Islet precursor cell (in vitro differentiated cells): ENCODE measurements at regions not wholly inside any gene's neighbourhood (a gene's known extent, or its start where the extent isn't known, plus 50 kb on each side); places are given as distances from the start of the nearest gene placed in this dataset.

ENCODE experiments used
- DNase-seq: peaks from one replicate; pipeline ENCODE4 v3.0.0-alpha.2; 2018

DNA sequence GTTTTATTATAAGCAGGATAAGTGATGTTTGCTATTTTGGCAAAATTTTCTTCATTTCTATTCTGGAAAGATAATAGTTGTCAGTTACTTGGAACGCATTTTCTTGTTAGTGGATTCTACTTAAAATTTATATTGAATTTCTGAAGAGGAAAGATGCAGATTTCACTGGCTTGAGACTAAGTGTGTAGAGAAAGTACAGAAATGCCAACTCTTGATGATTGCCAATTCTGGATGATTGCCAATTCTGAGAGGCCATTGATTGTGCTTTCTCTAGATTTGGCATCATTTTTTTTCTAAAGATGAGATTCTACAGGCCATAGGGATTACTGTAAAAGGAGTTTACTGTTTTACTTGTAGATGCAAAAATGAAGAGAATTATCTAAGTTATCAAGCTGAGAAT is 58.9 kb upstream of the CNTN3 start:
- no peak for DNase-seq

DNA sequence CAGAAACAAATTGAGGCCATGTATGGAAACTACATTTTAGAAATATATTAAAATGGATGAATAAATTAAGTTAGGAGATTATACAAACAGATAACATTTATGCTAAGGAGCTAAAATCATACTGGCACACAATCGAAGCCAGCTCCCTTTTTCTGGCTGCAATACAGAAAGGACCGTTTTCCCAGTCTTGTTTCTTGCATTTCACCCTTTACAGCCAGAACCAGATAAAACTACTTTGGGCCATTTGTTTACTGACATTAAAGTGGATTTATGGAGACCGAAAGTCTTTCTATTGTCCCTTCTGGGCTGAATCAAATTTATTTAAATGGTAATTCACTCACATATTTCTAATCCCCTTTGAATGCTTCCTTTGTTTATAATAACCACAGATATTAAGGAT is 50.1 kb upstream of the CNTN3 start:
- no peak for DNase-seq
